Breast epithelium (tissue), 3 donors: ENCODE measurements at regions not wholly inside any gene's neighbourhood (a gene's known extent, or its start where the extent isn't known, plus 50 kb on each side); places are given as distances from the start of the nearest gene placed in this dataset.

Source experiments
- CTCF ChIP-seq, 3 donors: fragments of 450-650 bp; IDR thresholded peaks; one replicate each; pipeline ENCODE4 v1.5.1; 2016 to 2017; ENCODE audit warnings: antibody characterized with exemption in 3 of 3, mild to moderate bottlenecking in 3 of 3, moderate library complexity in 3 of 3
- POLR2A ChIP-seq: fragments of 450-650 bp; IDR thresholded peaks from one replicate; pipeline ENCODE4 v1.6.1; 2016; ENCODE audit warnings: antibody characterized with exemption, mild to moderate bottlenecking, moderate library complexity
- POLR2AphosphoS5 ChIP-seq, 3 donors: sonication (generic); formaldehyde crosslinking; IDR thresholded peaks; one replicate each; pipeline ENCODE4 v1.6.1; 2017; ENCODE audit warnings: antibody characterized with exemption in 3 of 3

DNA sequence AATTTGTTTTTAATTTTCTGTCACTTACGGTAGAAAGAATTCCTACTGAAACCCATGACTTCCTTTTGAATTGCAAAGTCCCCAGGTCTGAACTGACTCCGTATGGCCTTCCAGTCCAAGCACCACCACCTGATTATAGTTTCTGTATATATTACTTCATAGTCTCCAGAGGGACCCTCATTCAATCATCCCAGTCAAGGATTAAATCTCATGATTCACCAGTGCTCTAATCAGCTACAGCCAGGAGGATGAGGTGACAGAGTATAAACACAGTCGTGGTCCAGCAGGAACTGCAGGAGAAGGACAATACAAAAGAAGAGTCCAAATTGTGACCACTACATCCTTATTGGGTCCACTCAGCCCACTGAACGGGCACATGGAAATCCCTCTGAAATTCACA, 418.9 kb upstream of the C16orf82 start:
- no peak for TF ChIP-seq CTCF (IDR thresholded peaks at IDR 0.05)
- TF ChIP-seq POLR2A, result no peak
- no peak for TF ChIP-seq POLR2AphosphoS5 (IDR thresholded peaks at IDR 0.05)
